Testis (tissue), 2 donors: ENCODE measurements at regions not wholly inside any gene's neighbourhood (a gene's known extent, or its start where the extent isn't known, plus 50 kb on each side); places are given as distances from the start of the nearest gene placed in this dataset.

Experiments used
- DNase-seq: peaks from one replicate; pipeline ENCODE4 v3.0.0-alpha.2; 2019
- H3K27ac ChIP-seq, 2 donors: fragments of 200-600 bp; sonication (generic); one replicate each; pipeline ENCODE4 v1.5.1; 2019
- H3K27me3 ChIP-seq: fragments of 200-600 bp; sonication (generic); one replicate; pipeline ENCODE4 v1.5.1; 2019
- H3K36me3 ChIP-seq: fragments of 200-600 bp; sonication (generic); one replicate; pipeline ENCODE4 v1.5.1; 2017; ENCODE audit warnings: low read depth; ENCODE audit errors: missing control alignments
- H3K4me1 ChIP-seq: fragments of 200-600 bp; sonication (generic); one replicate; pipeline ENCODE4 v1.5.1; 2019
- H3K4me3 ChIP-seq, 2 donors: fragments of 200-600 bp; sonication (generic); one replicate each; pipeline ENCODE4 v1.5.1; 2017 to 2019
- H3K9me3 ChIP-seq: fragments of 200-600 bp; sonication (generic); one replicate; pipeline ENCODE4 v1.5.1; 2017
- CTCF ChIP-seq, 3 experiments: fragments of 450-650 bp in 2 of 3; fragments of 200-600 bp in 1 of 3; sonication (generic) in 1 of 3; IDR thresholded peaks; one replicate each; pipeline ENCODE4 v1.5.1; 2016 to 2019; ENCODE audit warnings: antibody characterized with exemption in 3 of 3, mild to moderate bottlenecking in 2 of 3, moderate library complexity in 1 of 3
- POLR2A ChIP-seq: fragments of 450-650 bp; IDR thresholded peaks from one replicate; pipeline ENCODE4 v1.6.1; 2017; ENCODE audit warnings: antibody characterized with exemption, mild to moderate bottlenecking, moderate library complexity
- WGBS, 2 donors: methylation state at CpG; one replicate each; pipeline ENCODE4 v1.1.5; 2018; 5-methylcytosine and 5-hydroxymethylcytosine counted together
- intact Hi-C: fragments of 100-400 bp; cut with DNase I; formaldehyde crosslinking; loops from one replicate; pipeline ENCODE4 v1.15.1; 2023; ENCODE audit warnings: low total_unique reads

GRCh38 chr7:131959106-131959812 is 402.8 kb upstream of the PODXL start:
- Histone ChIP-seq H3K4me3 (no peak overlapping the region), H3K27me3 (no peaks in the 10 kb centered on the region), H3K9me3 (no peaks in the 10 kb centered on the region), H3K4me1 (no peaks in the 10 kb centered on the region), H3K27ac (no peak overlapping the region), H3K36me3 (no peaks in the 10 kb centered on the region)
- WGBS, 2 donors = 43 to 46% methylated on average over 4 of the region's 4 CpGs
- TF ChIP-seq POLR2A (no peak), CTCF (IDR thresholded peaks at IDR 0.05) (no peak)
- intact Hi-C loops = no loop called here
- no peak for DNase-seq

- TF ChIP-seq CTCF (IDR thresholded peaks at IDR 0.05) (no peak), POLR2A (no peak)
- Histone ChIP-seq H3K4me1 (no peaks in the 10 kb centered on the region), H3K27ac (no peak overlapping the region), H3K27me3 (no peaks in the 10 kb centered on the region), H3K4me3 (no peak overlapping the region), H3K36me3 (no peaks in the 10 kb centered on the region), H3K9me3 (no peaks in the 10 kb centered on the region)
- intact Hi-C loops = no loop called here
- DNase-seq = no peak
- WGBS, 2 donors = 81 to 87% methylated on average over 12 of the region's 12 CpGs
These were observed 401.1 kb upstream of the PODXL start for GRCh38 chr7:131957338-131958020.

- intact Hi-C loops = no loop called here
- TF ChIP-seq CTCF (IDR thresholded peaks at IDR 0.05) (no peak), POLR2A (no peak)
- Histone ChIP-seq H3K4me1 (no peaks in the 10 kb centered on the region), H3K27ac (no peak overlapping the region), H3K36me3 (no peaks in the 10 kb centered on the region), H3K9me3 (no peaks in the 10 kb centered on the region), H3K4me3 (no peak overlapping the region), H3K27me3 (no peaks in the 10 kb centered on the region)
- 80 to 82% methylated on average over 1 of the region's 1 CpG for WGBS, 2 donors
- no peak for DNase-seq
These were observed 400.4 kb upstream of the PODXL start for GRCh38 chr7:131956864-131957263.

GRCh38 chr7:131955679-131956078 is 399.3 kb upstream of the PODXL start:
- Histone ChIP-seq H3K27me3 (no peaks in the 10 kb centered on the region), H3K4me1 (no peaks in the 10 kb centered on the region), H3K4me3 (no peak overlapping the region), H3K9me3 (no peaks in the 10 kb centered on the region), H3K27ac (no peak overlapping the region), H3K36me3 (no peaks in the 10 kb centered on the region)
- 37 to 61% methylated on average over 2 of the region's 2 CpGs for WGBS, 2 donors
- intact Hi-C loops = no loop called here
- no peak for DNase-seq
- TF ChIP-seq CTCF (IDR thresholded peaks at IDR 0.05) = no peak
- no peak for TF ChIP-seq POLR2A

- intact Hi-C loops = no loop called here
- no peak for DNase-seq
- WGBS, 2 donors = 70 to 77% methylated on average over 3 of the region's 3 CpGs
- H3K9me3 ChIP-seq = no peaks in the 10 kb centered on the region
- H3K36me3 ChIP-seq = no peaks in the 10 kb centered on the region
- no peaks in the 10 kb centered on the region for H3K4me1 ChIP-seq
- H3K27me3 ChIP-seq = no peaks in the 10 kb centered on the region
- no peak overlapping the region for H3K4me3 ChIP-seq
- H3K27ac ChIP-seq = no peak overlapping the region
- no peak for TF ChIP-seq CTCF (IDR thresholded peaks at IDR 0.05)
- TF ChIP-seq POLR2A = no peak
These were observed 396.8 kb upstream of the PODXL start for GRCh38 chr7:131953184-131953583.
